Hematopoietic multipotent progenitor cell treated with erythropoietin and hydrocortisone succinate and interleukin-3 and kit ligand, for 4 days (in vitro differentiated cells): ENCODE measurements at regions not wholly inside any gene's neighbourhood (a gene's known extent, or its start where the extent isn't known, plus 50 kb on each side); places are given as distances from the start of the nearest gene placed in this dataset.
"Not testable (repeated sequence)": the region's sequence is repeated elsewhere in the genome, so short reads cannot be mapped to it uniquely, and the experiment has no call there.

Experiments used
- DNase-seq: peaks from one replicate; pipeline ENCODE4 v3.0.0-alpha.2; 2015

DNA sequence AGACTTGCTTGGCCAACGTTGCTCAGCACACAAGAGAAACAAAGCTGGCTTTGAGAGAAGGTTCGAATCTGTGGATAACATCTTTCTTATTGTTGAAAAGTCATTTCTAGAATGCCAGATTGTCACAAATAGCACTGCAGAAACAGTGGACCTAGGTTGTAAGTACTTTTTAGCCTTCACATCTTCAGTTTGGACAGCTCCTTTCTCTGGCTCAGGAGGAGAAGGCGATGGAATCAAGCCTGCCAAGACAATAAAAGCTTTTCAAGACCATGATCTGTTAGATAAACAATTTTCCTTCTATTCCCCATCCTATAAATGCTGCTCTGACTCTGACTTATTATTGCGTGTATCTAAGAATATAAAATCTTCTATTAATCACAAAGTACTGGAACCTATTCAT, 615.2 kb upstream of the SEMA6A start:
- no peak for DNase-seq

DNA sequence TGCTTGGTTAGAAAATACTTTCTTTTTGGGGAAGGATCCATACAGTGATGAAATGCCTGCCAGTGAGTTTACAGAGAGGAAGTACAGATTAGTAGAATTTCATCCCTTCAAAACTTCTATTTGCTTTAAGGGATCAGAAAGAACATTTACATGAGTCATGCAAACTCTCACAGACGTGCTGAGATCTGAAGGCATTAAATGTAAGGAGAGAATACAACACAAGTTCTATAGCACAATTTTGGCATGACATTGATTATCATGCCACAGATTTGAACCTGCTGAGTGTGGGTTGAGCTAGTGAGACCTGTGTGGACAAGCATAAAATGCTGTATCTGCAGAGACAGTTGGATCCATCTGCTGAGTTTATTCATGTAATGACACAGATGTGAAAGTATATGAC, 613.6 kb upstream of the SEMA6A start:
- no peak for DNase-seq

DNA sequence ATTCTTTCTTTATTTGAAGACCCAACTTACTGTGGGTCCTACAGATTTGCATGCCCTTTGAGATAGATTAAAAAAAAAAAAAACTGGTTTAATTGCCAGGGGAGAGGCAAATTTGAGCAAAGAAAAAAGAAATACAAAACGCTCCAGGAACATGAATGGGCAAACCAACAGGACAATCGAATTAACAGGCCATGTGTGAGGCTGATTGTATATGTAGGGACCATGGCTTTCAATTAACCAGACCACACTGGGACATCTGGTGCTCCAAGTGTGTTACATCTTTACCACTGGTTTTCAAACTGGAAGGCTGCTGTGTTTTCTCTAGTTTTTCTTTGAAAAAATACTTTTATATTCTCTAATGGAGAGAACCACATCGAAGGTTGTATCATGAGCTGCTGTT, 612.1 kb upstream of the SEMA6A start:
- no peak for DNase-seq

DNA sequence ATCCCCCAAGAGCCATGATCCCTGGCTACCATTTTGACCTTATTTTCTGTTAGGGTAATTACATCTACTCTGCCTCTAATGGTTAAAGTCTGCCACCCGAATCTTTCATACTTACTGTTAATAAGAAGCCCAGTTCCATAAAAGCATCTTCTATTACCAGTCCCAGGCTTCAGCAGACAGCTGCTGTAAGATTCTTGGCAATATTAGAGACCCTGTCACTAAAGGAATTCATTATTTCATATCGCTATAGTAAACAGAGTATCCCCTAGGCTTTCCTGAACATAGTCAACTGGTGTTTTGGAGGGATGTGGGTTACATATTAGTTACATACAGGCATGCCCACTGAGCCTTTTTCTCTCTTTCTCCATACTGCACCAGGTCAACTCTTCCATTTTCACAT, 608.7 kb upstream of the SEMA6A start:
- no peak for DNase-seq

DNA sequence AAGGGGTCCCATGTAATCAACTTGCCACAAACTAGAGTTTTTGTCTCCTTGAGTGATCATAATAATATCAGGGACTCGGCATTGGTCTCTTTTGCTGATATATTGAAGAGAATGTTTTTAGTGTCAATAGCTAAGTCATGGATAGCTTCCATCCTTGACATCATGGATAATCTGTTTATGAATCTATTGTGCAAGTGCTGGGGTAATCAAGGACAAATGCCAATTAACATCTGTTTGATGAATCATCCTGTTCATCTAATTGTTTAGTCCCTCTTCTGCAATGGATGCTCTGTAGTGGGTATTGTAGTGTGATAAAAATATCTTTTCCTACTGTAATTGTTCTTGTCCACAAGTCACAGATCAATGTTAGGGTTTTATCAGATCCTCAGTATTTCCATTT, 607.5 kb upstream of the SEMA6A start:
- DNase-seq = no peak

DNA sequence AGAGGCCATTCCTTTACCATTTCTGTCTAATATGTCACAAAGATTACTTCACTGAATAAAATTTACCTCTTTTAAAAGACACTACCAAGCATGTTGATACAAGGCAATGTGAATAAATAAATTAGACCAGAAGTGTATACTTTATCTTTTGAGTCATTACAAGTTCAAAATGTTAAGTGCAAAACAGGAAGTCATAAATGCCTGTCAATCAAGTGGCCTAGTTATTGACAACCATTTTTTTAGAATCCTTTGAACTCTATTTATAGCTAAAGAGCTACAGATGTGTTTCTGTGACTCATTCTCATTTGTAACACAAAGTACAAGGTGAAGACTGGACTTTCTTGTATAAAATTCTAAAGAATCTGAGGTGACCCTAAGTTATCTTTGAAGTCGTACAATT, 602.7 kb upstream of the SEMA6A start:
- no peak for DNase-seq

DNA sequence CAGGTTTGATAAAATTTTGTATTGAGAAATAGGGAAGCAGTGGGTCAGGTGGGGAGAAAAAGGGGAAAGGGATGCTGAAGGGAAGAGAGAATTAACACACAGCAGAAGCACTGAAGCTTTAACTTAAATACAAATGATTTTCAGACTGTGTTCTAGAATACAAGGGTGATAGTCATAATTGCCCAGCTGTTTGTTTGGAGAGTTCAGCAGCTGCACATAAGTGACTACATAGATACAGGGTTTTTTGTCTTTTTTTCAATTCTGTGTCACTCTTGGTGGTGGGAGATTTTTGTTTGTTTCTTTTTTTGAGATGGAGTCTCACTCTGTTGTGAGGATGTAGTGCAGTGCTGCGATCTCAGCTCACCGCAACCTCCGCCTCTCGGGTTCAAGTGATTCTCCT, 590.4 kb upstream of the SEMA6A start:
- no peak for DNase-seq

DNA sequence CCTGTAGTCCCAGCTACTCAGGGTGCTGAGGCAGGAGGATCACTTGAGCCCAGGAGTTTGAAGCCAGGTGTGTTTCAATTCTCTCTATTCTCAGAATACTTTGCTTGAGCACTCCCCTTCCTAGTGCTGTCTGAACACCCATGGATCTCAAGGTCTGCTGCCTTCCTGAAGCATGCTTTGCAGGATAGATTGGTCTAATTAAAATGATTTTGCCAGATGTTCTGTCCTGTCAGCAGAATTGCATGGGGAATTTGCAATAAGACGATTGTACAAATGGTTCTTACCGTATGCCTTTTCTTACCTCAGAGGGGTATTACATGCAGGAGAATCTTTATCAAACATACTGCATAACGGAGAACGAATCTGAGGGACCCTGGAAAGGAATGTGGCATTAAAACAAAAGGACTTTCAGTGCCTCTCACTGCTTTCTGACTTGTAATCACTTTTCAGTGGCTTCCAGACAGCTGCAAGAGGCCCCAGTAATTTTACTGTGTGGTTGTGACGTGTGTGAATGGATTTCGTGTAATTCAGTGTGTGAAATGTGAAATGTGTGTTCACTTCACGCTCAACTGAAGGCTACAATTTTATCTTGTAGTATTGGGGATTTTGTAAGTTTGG, 587.2 kb upstream of the SEMA6A start:
- DNase-seq = no peak

DNA sequence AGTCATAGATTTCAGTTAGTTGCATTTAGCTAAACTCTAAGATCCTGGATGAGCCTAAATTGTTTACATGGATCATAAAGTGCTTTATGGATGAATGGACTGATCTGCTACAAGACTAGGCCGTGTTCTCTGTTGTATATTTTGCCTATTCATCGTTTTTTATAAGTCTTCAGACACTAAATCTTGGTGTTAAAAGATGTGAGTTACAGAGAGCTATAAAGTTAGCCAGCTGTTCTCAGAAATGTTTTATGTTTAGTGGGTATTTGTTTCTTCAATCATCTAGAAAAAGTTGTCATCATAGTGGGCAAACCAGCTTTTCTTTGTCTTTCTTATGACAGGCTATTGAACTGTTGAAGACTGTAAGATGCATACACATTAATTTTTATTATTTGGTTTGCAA, 585.8 kb upstream of the SEMA6A start:
- no peak for DNase-seq

DNA sequence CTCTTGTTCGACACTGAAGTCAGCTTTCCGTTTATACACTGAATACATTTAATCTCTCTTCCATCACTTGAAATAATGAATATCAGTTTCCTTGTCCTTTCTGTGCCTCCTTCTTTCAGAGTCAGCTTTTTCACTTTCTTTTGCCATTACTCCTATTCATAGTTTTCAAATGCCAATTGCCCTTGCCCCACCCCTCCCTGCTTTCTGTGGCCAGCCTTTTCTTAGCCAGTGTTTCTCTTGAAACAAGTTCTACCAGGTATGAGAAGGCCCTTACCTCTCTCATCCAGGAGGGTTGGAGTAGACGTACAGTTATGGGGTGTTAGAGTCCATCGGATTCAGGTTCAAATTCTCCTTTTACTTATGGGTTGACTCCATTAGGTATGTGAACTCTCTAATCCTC, 574.7 kb upstream of the SEMA6A start:
- DNase-seq = no peak

DNA sequence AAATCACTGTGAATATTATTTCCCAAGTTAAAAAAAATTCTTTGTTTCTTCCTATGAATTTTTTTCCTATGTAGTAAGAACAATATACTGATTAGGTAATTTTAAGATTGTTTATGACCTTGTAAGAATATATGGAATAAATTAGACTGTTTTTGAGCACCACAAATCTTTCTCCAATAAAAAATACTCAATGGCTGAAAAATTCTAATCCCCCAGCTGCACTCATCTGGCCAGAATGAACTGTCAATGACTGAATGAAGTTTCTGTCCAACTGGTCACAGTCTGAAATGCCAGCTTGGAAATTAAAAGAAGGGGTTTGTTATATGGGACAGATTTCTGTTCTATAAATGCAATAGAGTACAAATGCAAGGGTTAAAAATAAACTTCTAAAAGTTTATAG, 569.5 kb upstream of the SEMA6A start:
- DNase-seq = no peak

DNA sequence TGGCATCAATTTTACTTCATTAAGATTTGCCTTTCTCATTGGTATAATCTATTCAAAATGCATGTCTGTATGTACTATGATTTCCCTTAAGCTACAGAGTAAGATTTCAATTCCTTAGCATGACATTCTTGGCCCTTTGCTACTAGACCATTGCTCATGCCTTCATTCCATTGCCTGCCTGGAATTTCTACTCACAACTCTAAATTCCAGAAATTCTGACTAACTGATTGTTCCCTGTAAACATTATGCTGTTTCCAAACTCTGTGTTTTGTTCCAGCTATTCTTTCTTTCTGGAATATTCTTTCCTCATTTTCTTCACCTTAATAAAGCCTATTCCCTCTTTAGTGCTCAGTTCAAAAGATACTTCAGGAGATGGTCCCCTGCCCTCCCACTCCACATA, 568.8 kb upstream of the SEMA6A start:
- DNase-seq = no peak

DNA sequence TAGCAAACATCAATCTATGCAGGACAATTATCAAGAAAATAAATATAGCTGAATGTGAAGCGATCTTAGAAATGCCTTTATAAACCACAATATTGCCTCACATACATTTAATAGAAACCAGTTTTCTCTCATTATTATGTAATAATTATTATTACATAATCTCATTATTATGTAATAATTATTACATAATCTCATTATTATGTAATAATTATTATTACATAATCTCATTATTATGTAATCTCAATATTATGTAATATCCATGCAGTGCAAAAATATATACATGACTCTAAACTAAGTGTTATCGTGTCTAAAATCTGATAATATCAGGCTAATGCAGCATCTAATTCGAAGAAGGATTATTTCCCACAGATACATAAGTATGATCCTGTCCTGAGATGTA, 563.9 kb upstream of the SEMA6A start:
- DNase-seq = no peak

DNA sequence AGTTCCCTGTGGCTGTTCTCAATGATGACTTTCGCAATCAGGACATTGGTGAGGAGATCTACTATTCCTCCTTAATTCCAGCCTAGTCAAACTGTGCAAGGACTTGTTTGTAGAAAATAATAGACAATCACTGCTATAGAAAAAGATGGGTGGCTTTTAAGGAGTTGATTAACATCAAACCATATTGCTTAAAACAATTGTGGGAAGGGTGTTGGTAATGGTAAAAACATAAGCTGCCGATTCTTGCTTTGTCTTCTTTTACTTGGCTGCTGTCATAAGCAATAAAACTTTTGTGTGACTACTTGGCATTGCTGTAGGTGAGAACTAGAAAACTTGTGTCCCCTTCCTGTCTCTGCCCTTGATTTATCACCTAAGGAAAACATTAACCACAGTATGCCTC, 561.2 kb upstream of the SEMA6A start:
- DNase-seq = no peak

DNA sequence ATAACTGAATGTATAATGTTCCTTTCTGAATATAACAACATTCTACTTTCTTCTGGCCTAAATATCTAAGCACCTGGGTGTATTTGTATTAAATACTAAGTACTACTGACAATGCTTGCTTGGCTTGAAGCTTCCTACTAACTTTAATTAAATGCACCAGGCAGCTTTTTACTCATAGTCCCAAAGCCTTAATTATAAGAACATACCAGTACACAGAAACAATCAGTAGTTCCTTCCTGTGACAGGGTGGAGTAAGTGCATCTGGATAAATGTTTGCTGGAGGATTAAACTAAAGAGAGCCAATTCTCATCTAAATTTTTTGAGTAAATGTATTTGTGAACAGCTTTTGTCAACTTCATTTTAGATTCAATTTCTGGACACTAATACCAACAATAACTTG, 558.6 kb upstream of the SEMA6A start:
- DNase-seq = no peak

DNA sequence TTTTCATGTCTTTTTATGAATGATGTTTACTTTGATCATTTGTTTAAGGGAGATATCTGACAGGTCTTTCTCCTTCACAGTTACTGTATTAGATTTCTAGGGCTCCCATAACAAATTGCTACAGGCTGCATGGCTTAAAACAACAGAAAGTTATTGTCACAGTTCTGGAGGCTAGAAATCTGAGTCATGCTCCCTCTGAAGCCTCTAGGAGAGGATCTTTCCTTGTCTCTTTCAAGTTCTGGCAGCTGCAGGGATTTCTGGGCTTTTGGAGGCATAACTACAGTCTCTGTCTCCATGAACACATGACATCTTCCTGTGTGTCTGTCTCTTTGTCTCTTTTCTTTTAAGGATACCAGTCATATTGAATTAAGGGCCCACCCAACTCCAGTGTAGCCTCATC, 557.3 kb upstream of the SEMA6A start:
- DNase-seq = no peak

DNA sequence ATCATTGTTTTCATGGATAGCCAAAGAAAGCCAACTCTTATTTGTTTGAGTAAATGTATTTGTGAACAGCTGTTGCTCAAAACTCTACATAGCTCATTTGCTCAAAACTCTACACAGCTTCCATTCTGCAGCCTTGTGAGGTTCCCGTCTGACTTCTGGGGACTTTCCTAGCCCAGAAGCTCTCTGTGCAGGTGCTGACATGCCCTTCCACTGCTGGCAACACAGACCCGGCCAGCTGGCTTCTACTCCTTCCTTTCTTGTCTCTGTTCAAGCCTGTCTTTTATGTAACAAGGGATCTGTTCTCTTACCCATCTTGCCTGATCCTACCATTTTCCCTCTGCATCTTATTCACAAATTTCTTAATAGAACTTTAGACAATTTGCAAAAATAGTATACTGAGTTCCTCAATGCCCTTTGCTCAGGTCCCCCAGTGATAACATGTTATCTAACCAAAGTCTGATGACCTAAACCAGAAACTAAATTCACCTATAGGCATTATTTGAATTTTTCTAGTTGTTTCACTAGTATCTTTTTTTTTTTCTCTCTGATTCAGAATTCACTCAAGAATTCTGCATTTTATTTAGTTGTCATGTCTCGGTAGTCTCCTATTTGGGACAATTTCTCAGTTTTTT, 556.5 kb upstream of the SEMA6A start:
- DNase-seq = no peak

DNA sequence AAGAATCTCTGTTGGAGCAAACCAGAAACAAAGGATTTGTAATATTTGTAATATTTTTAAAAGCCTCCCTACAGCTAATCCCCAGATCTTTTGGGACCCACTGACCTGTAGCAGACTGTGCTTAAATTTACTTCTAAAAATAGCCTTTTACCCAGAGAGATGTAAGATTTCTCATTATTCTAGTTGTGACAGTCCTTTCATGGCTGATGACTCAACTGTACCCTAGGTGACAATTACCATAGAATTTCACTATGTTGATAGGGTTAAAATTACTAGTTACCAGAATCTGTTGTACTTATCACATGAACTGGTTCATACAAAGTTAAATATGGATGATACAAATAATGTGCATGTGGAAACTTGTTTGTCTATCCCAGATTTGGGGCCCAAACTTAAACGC, 543.9 kb upstream of the SEMA6A start:
- DNase-seq = no peak

DNA sequence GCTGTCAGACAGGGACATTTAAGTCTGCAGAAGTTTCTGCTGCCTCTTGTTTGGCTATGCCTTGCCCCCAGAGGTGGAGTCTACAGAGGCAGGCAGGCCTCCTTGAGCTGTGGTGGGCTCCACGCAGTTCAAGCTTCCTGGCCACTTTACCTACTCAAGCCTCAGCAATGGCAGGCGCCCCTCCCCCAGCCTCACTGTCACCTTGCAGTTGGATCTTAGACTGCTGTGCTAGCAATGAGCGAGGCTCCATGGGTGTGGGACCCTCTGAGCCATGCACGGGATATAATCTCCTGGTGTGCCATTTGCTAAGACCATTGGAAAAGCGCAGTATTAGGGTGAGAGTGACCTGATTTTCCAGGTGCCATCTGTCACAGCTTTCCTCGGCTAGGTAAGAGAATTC, 542.7 kb upstream of the SEMA6A start:
- not testable (repeated sequence) for DNase-seq

DNA sequence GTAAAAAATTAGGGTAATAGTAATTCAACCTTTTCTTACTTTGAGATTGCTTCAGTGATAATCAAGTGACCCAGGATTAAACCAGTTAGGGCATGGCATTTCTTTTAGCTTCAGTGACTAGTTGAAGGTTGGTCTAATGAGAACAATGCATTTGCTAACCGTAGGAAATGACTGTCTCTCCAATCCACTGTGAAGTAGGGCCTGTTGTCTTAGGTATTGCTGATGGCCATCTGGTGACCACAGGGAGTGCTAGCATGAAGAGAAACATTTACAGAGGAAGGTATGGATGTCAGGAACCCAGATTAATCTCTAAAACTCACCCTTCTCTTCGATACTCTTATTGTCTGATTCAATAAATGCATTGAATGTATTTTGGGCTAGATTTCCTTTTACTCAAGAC, 535.9 kb upstream of the SEMA6A start:
- DNase-seq = no peak

DNA sequence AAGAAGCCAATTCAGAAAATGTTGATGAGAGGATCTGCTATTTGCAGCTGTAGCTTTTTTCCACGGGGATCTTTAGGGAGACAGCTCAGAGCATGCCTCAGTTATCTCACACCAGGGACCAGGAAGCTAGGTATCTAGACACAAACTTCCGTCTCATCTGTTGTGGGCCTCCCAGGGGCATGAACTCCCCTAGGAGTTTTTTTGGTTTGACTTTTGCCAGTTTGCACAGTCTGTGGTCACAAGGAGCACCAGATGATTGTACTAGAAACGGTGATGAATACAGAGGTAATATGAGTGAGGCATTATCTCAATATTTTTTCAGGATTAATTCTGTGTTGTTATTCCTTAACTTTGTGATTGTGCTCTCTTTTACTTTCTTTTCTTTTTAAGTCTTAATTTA, 533.2 kb upstream of the SEMA6A start:
- no peak for DNase-seq

DNA sequence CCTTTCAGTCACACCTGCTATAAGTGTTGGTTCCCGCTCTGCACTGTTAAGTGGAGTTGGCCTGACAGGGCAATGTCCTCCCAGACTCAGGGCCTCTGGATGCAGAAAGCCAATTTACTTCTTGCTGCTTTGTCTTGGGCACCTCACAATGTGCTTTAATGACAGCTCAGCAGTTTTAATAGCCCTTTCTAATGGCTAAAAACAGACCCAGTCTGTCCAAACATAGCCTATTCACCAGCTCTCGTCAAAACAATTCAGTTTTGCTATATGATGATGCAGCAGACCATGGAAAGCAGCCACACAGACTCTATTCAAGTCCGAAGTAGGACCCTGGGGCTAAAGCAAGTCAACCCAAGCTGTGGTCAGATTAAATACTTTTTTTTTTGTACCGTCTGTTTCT, 529.1 kb upstream of the SEMA6A start:
- no peak for DNase-seq

DNA sequence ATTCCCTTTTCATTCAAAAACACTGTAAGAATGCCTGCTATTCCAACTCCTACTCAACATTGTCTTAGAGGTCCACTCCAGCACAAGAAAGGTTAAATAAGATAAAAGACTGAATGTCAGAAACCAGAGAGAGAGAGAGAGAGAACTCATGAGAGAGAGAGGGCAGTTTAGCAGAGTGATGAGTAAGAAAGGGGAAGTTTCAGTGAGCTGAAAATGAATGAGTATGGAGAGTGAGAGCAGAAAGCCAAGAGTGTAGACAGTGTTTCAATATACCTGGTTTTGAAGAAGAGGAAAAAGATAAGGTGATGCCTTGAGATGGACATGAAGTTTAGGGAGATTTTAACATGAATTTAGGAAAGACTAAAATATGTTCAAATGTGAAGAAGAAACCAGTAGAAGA, 528.0 kb upstream of the SEMA6A start:
- DNase-seq = no peak

DNA sequence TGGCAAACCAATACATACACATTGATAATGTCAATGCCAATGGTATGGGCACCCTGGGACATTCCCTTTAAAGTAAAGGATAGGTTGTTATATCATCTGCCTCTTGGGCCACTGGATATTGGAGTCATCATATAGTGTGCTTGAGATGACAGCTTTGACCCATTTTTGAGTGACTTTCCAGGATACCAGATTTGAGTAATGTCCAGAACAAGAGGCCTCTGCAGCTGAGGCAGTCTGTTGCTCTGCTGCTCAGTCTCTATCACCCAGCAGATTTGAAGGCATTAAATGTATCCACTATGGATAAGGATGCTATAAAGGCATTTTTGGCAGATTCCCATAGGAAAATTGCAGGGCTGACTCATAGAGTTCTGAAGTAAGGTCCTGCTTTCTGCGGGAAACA, 525.6 kb upstream of the SEMA6A start:
- no peak for DNase-seq

DNA sequence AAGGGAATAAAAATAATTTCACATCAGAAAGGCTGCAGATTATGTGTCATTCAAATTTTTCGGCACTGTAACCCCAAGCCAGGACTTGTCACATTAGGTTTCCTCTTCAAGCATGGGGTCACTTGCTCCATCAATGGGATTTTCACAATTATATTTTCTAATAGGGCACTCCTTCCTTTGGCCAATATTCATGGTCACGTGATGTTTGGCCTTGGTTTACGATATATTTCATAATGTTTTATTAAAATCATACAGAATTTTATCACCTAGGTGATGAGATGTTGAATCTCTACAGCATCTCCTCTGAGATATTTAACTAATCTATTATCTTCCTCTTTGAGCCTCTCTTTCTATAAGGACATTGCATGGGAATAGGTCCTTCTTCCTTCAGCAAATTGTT, 523.5 kb upstream of the SEMA6A start:
- DNase-seq = no peak
